ENCODE measurements at regions not wholly inside any gene's neighbourhood (a gene's known extent, or its start where the extent isn't known, plus 50 kb on each side); places are given as distances from the start of the nearest gene placed in this dataset.

DNA sequence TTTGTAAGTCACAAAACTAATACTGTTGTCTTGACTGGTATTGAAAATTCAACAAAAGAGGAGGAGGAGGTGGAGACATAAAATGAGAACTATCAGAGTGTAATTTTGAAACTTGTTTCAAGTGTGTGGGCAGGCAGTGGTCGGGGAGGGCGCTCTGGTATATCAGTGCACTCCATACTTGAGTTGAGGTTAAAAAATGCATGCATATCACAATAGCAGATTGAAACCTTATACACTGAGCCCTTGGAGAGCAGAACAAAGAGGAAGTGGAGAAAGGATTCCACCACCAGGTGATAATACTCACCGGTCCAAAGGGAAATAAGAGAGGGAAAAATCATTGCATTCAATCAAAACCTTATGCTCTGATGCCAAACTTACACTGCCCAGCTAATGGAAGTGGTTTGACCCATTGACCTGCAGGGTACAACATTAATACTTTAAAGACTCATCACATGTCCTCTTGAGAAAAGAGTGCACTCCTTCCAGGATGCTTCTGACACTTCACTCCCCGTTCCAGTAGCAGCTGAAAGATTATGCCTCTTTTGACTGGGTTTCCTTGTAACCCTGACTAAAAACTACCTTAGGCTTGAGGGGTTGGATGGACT lies 79.5 kb upstream of the FAM169A start:
- TF ChIP-seq, protein P1, sequence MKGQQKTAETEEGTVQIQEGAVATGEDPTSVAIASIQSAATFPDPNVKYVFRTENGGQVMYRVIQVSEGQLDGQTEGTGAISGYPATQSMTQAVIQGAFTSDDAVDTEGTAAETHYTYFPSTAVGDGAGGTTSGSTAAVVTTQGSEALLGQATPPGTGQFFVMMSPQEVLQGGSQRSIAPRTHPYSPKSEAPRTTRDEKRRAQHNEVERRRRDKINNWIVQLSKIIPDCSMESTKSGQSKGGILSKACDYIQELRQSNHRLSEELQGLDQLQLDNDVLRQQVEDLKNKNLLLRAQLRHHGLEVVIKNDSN (IDR thresholded peaks at IDR 0.05; ENCODE audit: borderline replicate concordance, extremely low read length, insufficient read depth, low read depth, low read length): no peak
- TF ChIP-seq CBX3 (IDR thresholded peaks at IDR 0.05; ENCODE audit: borderline replicate concordance, low read depth): no peak
